ENCODE measurements at regions not wholly inside any gene's neighbourhood (a gene's known extent, or its start where the extent isn't known, plus 50 kb on each side); places are given as distances from the start of the nearest gene placed in this dataset.

DNA sequence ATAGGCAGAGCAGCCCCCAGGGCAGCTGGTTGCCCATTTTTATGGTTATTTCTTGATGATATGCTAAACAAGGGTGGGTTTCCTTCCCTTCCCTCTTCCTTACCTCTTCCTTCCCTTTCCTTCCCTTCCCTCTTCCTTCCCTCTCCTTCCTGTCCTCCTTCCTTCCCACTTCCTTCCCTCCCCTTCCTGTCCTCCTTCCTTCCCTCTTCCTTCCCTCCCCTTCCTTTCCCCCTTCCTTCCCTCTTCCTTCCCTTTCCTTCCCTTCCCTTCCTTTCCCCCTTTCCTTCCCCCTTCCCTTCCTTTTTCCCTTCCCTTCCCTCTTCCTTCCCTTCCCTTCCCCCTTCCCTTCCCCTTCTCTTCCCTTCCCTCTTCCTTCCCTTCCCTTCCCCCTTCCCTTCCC lies 87.7 kb downstream of the MAP1LC3B2 start:
- TF ChIP-seq, protein P1, sequence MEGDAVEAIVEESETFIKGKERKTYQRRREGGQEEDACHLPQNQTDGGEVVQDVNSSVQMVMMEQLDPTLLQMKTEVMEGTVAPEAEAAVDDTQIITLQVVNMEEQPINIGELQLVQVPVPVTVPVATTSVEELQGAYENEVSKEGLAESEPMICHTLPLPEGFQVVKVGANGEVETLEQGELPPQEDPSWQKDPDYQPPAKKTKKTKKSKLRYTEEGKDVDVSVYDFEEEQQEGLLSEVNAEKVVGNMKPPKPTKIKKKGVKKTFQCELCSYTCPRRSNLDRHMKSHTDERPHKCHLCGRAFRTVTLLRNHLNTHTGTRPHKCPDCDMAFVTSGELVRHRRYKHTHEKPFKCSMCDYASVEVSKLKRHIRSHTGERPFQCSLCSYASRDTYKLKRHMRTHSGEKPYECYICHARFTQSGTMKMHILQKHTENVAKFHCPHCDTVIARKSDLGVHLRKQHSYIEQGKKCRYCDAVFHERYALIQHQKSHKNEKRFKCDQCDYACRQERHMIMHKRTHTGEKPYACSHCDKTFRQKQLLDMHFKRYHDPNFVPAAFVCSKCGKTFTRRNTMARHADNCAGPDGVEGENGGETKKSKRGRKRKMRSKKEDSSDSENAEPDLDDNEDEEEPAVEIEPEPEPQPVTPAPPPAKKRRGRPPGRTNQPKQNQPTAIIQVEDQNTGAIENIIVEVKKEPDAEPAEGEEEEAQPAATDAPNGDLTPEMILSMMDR (IDR thresholded peaks at IDR 0.05; ENCODE audit: insufficient read depth, low read length): no peak
- no peak for TF ChIP-seq POLR2AphosphoS5 (IDR thresholded peaks at IDR 0.05; ENCODE audit: low read depth)
- no peak for TF ChIP-seq REST (IDR thresholded peaks at IDR 0.05; ENCODE audit: insufficient replicate concordance, low read depth)
- no peak for TF ChIP-seq GABPA (IDR thresholded peaks at IDR 0.05; ENCODE audit: low read depth)
- TF ChIP-seq SPI1 (IDR thresholded peaks at IDR 0.05; ENCODE audit: borderline replicate concordance, low read depth): no peak

Measured in HL-60 (cell line).